Neural progenitor cell (in vitro differentiated cells): ENCODE measurements at regions not wholly inside any gene's neighbourhood (a gene's known extent, or its start where the extent isn't known, plus 50 kb on each side); places are given as distances from the start of the nearest gene placed in this dataset.

Experiments used
- CTCF ChIP-seq: fragments of 200-600 bp; sonication (generic); IDR thresholded peaks from 2 replicates; pipeline ENCODE4 v1.5.1; 2017; ENCODE audit warnings: antibody characterized with exemption, mild to moderate bottlenecking
- EZH2 ChIP-seq: fragments of 200-600 bp; sonication (generic); IDR thresholded peaks from 2 replicates; pipeline ENCODE4 v1.6.1; 2017; ENCODE audit warnings: antibody characterized with exemption, mild to moderate bottlenecking, moderate library complexity

- no peak for TF ChIP-seq EZH2
- TF ChIP-seq CTCF, result no peak
These were observed 84.8 kb upstream of the IRX1 start for GRCh38 chr5:3510642-3511417.
